GM12872 (cell line): ENCODE measurements at regions not wholly inside any gene's neighbourhood (a gene's known extent, or its start where the extent isn't known, plus 50 kb on each side); places are given as distances from the start of the nearest gene placed in this dataset.

ENCODE experiments used
- CTCF ChIP-seq: IDR thresholded peaks from 3 replicates; pipeline ENCODE4 v1.5.1; 2011; ENCODE audit warnings: low read depth, mild to moderate bottlenecking, low read length, moderate library complexity; ENCODE audit not compliant: insufficient read depth

DNA sequence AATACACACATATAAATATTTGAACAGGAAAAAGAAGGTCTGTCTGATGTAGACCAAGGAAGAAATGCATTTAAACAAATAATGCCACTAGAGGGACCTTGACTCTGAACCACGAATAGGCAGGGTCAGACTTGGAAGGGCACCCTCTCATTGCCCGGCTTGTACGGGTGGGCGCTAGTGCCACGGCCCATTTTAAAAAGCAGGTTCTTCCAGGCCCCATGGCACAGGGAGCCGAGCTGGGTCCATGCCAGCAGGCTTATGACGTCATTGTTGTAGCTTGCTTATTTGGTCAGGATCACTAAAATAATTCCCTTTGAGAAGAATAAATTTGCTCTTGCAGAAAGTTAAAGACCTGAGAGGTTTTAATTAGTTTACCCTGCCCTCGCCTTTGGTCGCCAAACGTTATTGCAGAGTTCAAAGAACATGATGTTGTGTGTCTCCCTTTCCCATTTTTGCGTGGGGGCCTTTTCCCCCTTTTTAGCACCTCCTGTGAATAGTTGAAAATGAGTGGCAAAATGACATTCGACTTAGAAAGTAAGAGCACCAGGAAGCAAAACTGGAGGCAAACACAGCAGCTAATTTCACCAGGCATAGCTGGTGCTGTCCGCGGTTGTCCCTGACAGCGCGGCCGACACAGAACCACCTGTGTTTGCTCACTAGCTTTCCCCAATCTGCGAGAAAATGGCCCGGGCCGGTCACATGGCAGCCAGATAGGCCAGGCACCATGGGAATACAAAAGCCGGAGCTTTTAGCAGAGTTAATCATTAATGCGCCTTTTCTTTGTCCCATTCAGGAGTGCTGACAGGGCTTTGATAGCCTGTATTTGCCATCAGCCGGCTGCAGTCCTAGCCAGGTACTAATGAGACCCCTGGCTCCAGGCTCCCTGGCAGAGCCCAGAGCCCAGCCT, 93.8 kb downstream of the FOXA2 start:
- no peak for TF ChIP-seq CTCF

- TF ChIP-seq CTCF = no peak
These were observed 94.6 kb downstream of the FOXA2 start for GRCh38 chr20:22489626-22490286.

GRCh38 chr20:22480336-22480735, 104.0 kb downstream of the FOXA2 start:
- TF ChIP-seq CTCF = no peak

- no peak for TF ChIP-seq CTCF
These were observed 108.7 kb downstream of the FOXA2 start for GRCh38 chr20:22475662-22476061.

- no peak for TF ChIP-seq CTCF
These were observed 110.1 kb downstream of the FOXA2 start for GRCh38 chr20:22474224-22474623.

- no peak for TF ChIP-seq CTCF
These were observed 111.1 kb downstream of the FOXA2 start for GRCh38 chr20:22473293-22473692.

DNA sequence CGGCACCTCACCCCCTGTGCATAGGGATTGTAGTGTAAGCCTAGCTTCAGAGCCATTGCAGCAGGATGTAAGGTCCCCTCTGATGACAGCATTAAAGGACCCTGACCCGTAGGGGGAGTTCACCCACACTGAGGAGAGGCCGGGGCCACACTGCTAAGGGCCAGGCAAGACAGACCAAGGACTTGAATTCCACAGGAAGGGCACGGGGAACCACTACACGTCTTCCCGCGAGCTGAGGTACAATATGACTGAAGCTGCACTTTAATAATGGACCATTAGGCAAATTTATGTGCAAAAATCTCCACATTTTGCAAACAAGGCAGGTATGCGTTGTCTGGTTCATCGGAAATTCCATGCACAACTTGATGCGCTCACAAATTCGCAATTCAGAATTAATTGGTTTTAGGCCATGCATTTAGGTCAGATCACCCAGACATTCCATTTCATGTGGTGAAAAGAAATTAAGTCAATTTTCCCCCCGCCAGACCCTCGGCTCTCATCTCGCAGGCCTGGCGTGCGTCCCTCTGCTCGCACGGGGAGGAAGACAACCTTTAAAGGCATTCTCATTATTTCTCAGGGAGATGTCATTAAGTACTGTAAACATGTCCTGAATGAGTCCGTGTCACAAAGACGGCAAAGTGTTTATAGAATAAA, 111.8 kb downstream of the FOXA2 start:
- no peak for TF ChIP-seq CTCF
